WTC11 (cell line): ENCODE measurements at regions not wholly inside any gene's neighbourhood (a gene's known extent, or its start where the extent isn't known, plus 50 kb on each side); places are given as distances from the start of the nearest gene placed in this dataset.

Source experiments
- ATAC-seq: fragments of 200-7000 bp; cut with Tn5 transposase; 2 replicates; pipeline ENCODE4 v1.10.0; 2021; ENCODE audit warnings: mild to moderate bottlenecking, moderate library complexity
- CTCF ChIA-PET: fragments of 300-600 bp; sonication (Branson Sonifier 250); formaldehyde crosslinking; loops from one replicate; lab custom pipeline; 2021; ENCODE audit warnings: antibody characterized with exemption; lab: Charles Lee
- POLR2A ChIA-PET: fragments of 350-600 bp; sonication (Branson Sonifier 250); formaldehyde crosslinking; loops from one replicate; lab custom pipeline; 2021; ENCODE audit warnings: antibody characterized with exemption; lab: Charles Lee
- DNase-seq: peaks from one replicate; pipeline ENCODE4 v3.0.0; 2021; ENCODE audit warnings: low spot score
- H3K27ac Mint-ChIP-seq: 2 replicates; pipeline ENCODE4 v1.8.0; 2021; ENCODE audit warnings: mixed read lengths
- H3K27me3 Mint-ChIP-seq: 2 replicates; pipeline ENCODE4 v1.8.0; 2021; ENCODE audit warnings: low read depth, mild to moderate bottlenecking, moderate library complexity, mixed read lengths
- H3K36me3 Mint-ChIP-seq: 2 replicates; pipeline ENCODE4 v1.8.0; 2021; ENCODE audit warnings: mixed read lengths
- H3K4me1 Mint-ChIP-seq: 2 replicates; pipeline ENCODE4 v1.8.0; 2022; ENCODE audit warnings: mixed read lengths
- H3K4me3 Mint-ChIP-seq: 2 replicates; pipeline ENCODE4 v1.8.0; 2021; ENCODE audit warnings: mild to moderate bottlenecking, moderate library complexity, mixed read lengths
- H3K9me3 Mint-ChIP-seq: 2 replicates; pipeline ENCODE4 v1.8.0; 2021; ENCODE audit warnings: mixed read lengths
- ATF2 ChIP-seq: sonication (generic); formaldehyde crosslinking; IDR thresholded peaks from 2 replicates; pipeline ENCODE4 v1.8.1; 2022; ENCODE audit warnings: low read depth, missing genetic modification reagents, borderline replicate concordance
- CREM ChIP-seq: sonication (generic); formaldehyde crosslinking; IDR thresholded peaks from 2 replicates; pipeline ENCODE4 v1.8.1; 2022; ENCODE audit warnings: mild to moderate bottlenecking, missing genetic modification reagents, moderate library complexity
- ESRRA ChIP-seq: sonication (generic); formaldehyde crosslinking; IDR thresholded peaks from 2 replicates; pipeline ENCODE4 v1.8.1; 2022; ENCODE audit warnings: mild to moderate bottlenecking, missing genetic modification reagents, borderline replicate concordance
- ETV6 ChIP-seq: sonication (generic); formaldehyde crosslinking; IDR thresholded peaks from 2 replicates; pipeline ENCODE4 v1.8.1; 2022; ENCODE audit warnings: mild to moderate bottlenecking, missing genetic modification reagents
- FOXJ3 ChIP-seq: sonication (generic); formaldehyde crosslinking; IDR thresholded peaks from 2 replicates; pipeline ENCODE4 v1.9.0; 2021; ENCODE audit warnings: missing genetic modification reagents, mild to moderate bottlenecking, borderline replicate concordance
- FOXK1 ChIP-seq: sonication (generic); formaldehyde crosslinking; IDR thresholded peaks from 2 replicates; pipeline ENCODE4 v1.8.0; 2022; ENCODE audit warnings: mild to moderate bottlenecking, moderate library complexity, missing genetic modification reagents
- GRHL2 ChIP-seq: fragments of 250-450 bp; sonication (Bioruptor Pico); IDR thresholded peaks from 2 replicates; pipeline ENCODE4 v1.8.0; 2022; ENCODE audit warnings: mild to moderate bottlenecking, moderate library complexity; ENCODE audit not compliant: insufficient replicate concordance, severe bottlenecking
- GTF2I ChIP-seq: fragments of 250-450 bp; sonication (Bioruptor Pico); conservative IDR thresholded peaks from 2 replicates; pipeline ENCODE4 v1.4.0; 2021; ENCODE audit warnings: mild to moderate bottlenecking
- JAZF1 ChIP-seq: fragments of 250-450 bp; sonication (Bioruptor Pico); IDR thresholded peaks from 2 replicates; pipeline ENCODE4 v1.9.0; 2021; ENCODE audit warnings: moderate library complexity, mild to moderate bottlenecking, inconsistent platforms
- MLX ChIP-seq: sonication (generic); formaldehyde crosslinking; IDR thresholded peaks from 2 replicates; pipeline ENCODE4 v1.8.1; 2023; ENCODE audit warnings: mild to moderate bottlenecking, missing genetic modification reagents, moderate library complexity
- MXD4 ChIP-seq: fragments of 250-450 bp; sonication (Bioruptor Pico); IDR thresholded peaks from 2 replicates; pipeline ENCODE4 v1.8.0; 2021; ENCODE audit warnings: mild to moderate bottlenecking, moderate library complexity, borderline replicate concordance
- MYBL2 ChIP-seq: sonication (generic); formaldehyde crosslinking; IDR thresholded peaks from 2 replicates; pipeline ENCODE4 v1.8.1; 2023; ENCODE audit warnings: mild to moderate bottlenecking, moderate library complexity, missing genetic modification reagents
- NR3C1 ChIP-seq: sonication (generic); formaldehyde crosslinking; conservative IDR thresholded peaks from 2 replicates; pipeline ENCODE4 v1.8.1; 2023; ENCODE audit warnings: low read depth, mild to moderate bottlenecking, missing genetic modification reagents
- PREB ChIP-seq: sonication (generic); formaldehyde crosslinking; IDR thresholded peaks from 2 replicates; pipeline ENCODE4 v1.8.1; 2022; ENCODE audit warnings: mild to moderate bottlenecking, missing genetic modification reagents, moderate library complexity, borderline replicate concordance
- RELA ChIP-seq: sonication (generic); formaldehyde crosslinking; IDR thresholded peaks from 2 replicates; pipeline ENCODE4 v1.8.1; 2022; ENCODE audit warnings: missing genetic modification reagents, mild to moderate bottlenecking, borderline replicate concordance
- SMAD3 ChIP-seq: sonication (generic); formaldehyde crosslinking; IDR thresholded peaks from 2 replicates; pipeline ENCODE4 v1.8.0; 2022; ENCODE audit warnings: missing genetic modification reagents, mild to moderate bottlenecking, borderline replicate concordance
- TEAD1 ChIP-seq: sonication (generic); formaldehyde crosslinking; IDR thresholded peaks from 2 replicates; pipeline ENCODE4 v1.8.0; 2022; ENCODE audit warnings: mild to moderate bottlenecking, missing genetic modification reagents
- ZBTB43 ChIP-seq: sonication (generic); formaldehyde crosslinking; IDR thresholded peaks from 2 replicates; pipeline ENCODE4 v1.8.1; 2023; ENCODE audit warnings: mild to moderate bottlenecking, missing genetic modification reagents
- ZNF232 ChIP-seq: sonication (generic); formaldehyde crosslinking; IDR thresholded peaks from 2 replicates; pipeline ENCODE4 v1.8.0; 2022; ENCODE audit warnings: mild to moderate bottlenecking, missing genetic modification reagents
- ZNF317 ChIP-seq: sonication (generic); formaldehyde crosslinking; IDR thresholded peaks from 2 replicates; pipeline ENCODE4 v1.8.1; 2023; ENCODE audit warnings: low read depth, mild to moderate bottlenecking, moderate library complexity, missing genetic modification reagents, borderline replicate concordance
- ZNF416 ChIP-seq: fragments of 250-450 bp; sonication (Bioruptor Pico); IDR thresholded peaks from 2 replicates; pipeline ENCODE4 v1.9.0; 2021; ENCODE audit warnings: mild to moderate bottlenecking, inconsistent platforms
- ZNF532 ChIP-seq: fragments of 250-450 bp; sonication (Bioruptor Pico); IDR thresholded peaks from 2 replicates; pipeline ENCODE4 v1.9.0; 2021; ENCODE audit warnings: mild to moderate bottlenecking, borderline replicate concordance
- TF ChIP-seq, protein P1 (sequence below): sonication (generic); formaldehyde crosslinking; IDR thresholded peaks from 2 replicates; pipeline ENCODE4 v1.8.0; 2023; ENCODE audit warnings: mild to moderate bottlenecking, missing genetic modification reagents

- Mint-ChIP-seq H3K4me3 (no peak overlapping the region), H3K9me3 (peaks cover 74% of the 10 kb centered on the region), H3K4me1 (no peaks in the 10 kb centered on the region), H3K36me3 (peaks cover 25% of the 10 kb centered on the region), H3K27ac (no peak overlapping the region), H3K27me3 (peaks cover 3% of the 10 kb centered on the region; the same call in 1 of the 2 replicates)
- TF ChIP-seq JAZF1 (no peak), ZNF317 (CRISPR knock-in tag) (0 out of 2 replicates have a peak, but pooled peaks have one; percentile 67)
- DNase-seq (no peak), ATAC-seq (no peak)
- CTCF ChIA-PET, result no interaction called here
- POLR2A ChIA-PET, result no interaction called here
Measured at GRCh38 chr18:77935342-77935741, 685.7 kb downstream of the GALR1 start.

DNA sequence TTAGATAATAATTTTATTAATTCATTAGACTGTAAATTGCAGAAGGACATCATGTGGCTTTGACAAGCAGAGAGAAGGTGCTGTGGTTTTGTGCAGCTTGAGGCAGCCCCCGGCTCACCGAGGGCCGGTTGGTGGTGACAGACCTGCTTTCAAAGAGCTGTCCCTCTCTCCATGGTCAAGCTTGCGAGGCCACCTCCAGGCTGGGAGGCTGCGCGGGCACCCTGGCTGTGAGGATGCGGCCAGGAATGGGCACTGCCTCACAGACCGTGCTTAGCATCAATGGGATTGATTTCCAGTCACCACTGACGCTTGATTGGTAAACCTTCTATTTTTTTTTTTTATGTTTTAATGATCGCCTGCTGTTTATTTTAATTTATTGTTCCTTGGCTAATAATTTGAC, 690.9 kb downstream of the GALR1 start:
- H3K9me3 Mint-ChIP-seq, result peaks cover 60% of the 10 kb centered on the region
- no peaks in the 10 kb centered on the region for H3K27me3 Mint-ChIP-seq
- ChIA-PET POLR2A (no interaction called here), CTCF (no interaction called here)
- TF ChIP-seq ZBTB43 (CRISPR knock-in tag) (no peak), MXD4 (CRISPR knock-in tag) (no peak), ZNF532 (CRISPR knock-in tag) (no peak), ETV6 (CRISPR knock-in tag) (no peak), FOXK1 (no peak), NR3C1 (CRISPR knock-in tag) (no peak), GTF2I (CRISPR knock-in tag) (no peak), RELA (no peak), TEAD1 (CRISPR knock-in tag) (no peak), GRHL2 (no peak), ESRRA (CRISPR knock-in tag) (no peak)
- DNase-seq (no peak), ATAC-seq (no peak)
- H3K36me3 Mint-ChIP-seq, result peaks cover 26% of the 10 kb centered on the region
- no peaks in the 10 kb centered on the region for H3K4me1 Mint-ChIP-seq
- H3K4me3 Mint-ChIP-seq, result no peak overlapping the region
- no peak overlapping the region for H3K27ac Mint-ChIP-seq

DNA sequence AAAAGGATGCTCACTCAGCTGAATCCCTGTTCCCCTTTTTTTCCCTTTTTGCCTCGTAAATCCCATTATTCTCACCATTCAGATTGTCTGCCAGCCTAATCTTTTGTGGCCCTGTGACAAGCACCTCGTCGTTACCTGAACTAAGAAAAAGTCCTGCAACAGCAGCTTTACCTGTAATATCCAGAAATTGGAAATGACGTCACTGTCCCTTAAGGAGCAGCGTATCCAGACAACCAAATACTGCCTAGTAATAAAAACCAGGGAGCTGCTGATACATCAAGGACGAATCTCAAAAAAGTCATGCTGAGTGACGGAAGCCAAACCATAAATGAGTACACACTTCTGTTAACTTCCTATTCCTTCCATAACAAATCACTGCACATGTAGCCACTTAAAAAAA, 694.9 kb downstream of the GALR1 start:
- Mint-ChIP-seq H3K36me3 (peaks cover 12% of the 10 kb centered on the region), H3K27ac (no peak overlapping the region), H3K27me3 (no peaks in the 10 kb centered on the region), H3K4me1 (no peaks in the 10 kb centered on the region), H3K9me3 (peaks cover 39% of the 10 kb centered on the region), H3K4me3 (no peak overlapping the region)
- ChIA-PET CTCF (interaction anchor here (1.2 kb wide), 1 partner anchor 44 kb away, joined by 4 read pairs; no protein-coding TSS in a partner anchor), POLR2A (no interaction called here)
- no peak for DNase-seq
- TF ChIP-seq, protein P1, sequence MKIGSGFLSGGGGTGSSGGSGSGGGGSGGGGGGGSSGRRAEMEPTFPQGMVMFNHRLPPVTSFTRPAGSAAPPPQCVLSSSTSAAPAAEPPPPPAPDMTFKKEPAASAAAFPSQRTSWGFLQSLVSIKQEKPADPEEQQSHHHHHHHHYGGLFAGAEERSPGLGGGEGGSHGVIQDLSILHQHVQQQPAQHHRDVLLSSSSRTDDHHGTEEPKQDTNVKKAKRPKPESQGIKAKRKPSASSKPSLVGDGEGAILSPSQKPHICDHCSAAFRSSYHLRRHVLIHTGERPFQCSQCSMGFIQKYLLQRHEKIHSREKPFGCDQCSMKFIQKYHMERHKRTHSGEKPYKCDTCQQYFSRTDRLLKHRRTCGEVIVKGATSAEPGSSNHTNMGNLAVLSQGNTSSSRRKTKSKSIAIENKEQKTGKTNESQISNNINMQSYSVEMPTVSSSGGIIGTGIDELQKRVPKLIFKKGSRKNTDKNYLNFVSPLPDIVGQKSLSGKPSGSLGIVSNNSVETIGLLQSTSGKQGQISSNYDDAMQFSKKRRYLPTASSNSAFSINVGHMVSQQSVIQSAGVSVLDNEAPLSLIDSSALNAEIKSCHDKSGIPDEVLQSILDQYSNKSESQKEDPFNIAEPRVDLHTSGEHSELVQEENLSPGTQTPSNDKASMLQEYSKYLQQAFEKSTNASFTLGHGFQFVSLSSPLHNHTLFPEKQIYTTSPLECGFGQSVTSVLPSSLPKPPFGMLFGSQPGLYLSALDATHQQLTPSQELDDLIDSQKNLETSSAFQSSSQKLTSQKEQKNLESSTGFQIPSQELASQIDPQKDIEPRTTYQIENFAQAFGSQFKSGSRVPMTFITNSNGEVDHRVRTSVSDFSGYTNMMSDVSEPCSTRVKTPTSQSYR (CRISPR knock-in tag), result no peak
- no peak for TF ChIP-seq ATF2 (CRISPR knock-in tag)
- TF ChIP-seq ZNF232 (CRISPR knock-in tag), result no peak
- TF ChIP-seq SMAD3 (CRISPR knock-in tag), result no peak
- no peak for TF ChIP-seq FOXJ3 (CRISPR knock-in tag)
- TF ChIP-seq ZNF416, result no peak
- no peak for TF ChIP-seq CREM
- TF ChIP-seq MLX (CRISPR knock-in tag), result no peak
- no peak for TF ChIP-seq MYBL2 (CRISPR knock-in tag)
- TF ChIP-seq PREB, result no peak
- ATAC-seq, result no peak
